ENCODE measurements at regions not wholly inside any gene's neighbourhood (a gene's known extent, or its start where the extent isn't known, plus 50 kb on each side); places are given as distances from the start of the nearest gene placed in this dataset.

DNA sequence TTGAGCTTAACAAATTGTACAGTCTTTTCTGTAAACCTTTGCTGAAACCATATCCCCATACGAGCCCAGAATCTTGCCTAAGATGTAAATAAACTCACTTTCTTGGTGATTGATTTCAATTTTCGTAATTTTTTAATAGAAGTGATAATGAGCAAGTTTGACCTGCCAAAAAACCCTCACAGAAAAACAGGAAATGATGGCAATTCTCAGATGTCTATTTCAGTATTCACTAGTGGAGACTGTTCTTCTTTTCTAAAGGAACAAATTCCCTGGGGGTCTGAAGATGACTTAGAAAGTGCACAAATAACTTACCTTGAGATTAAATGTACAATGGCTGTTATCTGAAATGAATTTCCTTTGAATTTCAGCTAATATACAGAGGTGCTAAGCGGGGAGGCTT, 116.5 kb upstream of the CMC1 start:
- TF ChIP-seq CHD4 (IDR thresholded peaks at IDR 0.05; ENCODE audit: insufficient read depth, insufficient replicate concordance, low read depth, low read length, poor library complexity, severe bottlenecking) (no peak), ZBTB7A (IDR thresholded peaks at IDR 0.05; ENCODE audit: borderline replicate concordance, control insufficient read depth, low read depth, low read length) (no peak), ADNP (tag; IDR thresholded peaks at IDR 0.05) (no peak), HDGF (IDR thresholded peaks at IDR 0.05) (no peak), POLR2AphosphoS5 (IDR thresholded peaks at IDR 0.05; ENCODE audit: control insufficient read depth, insufficient read depth, low read depth, low read length) (no peak), TEAD2 (tag; IDR thresholded peaks at IDR 0.05) (no peak), TOE1 (IDR thresholded peaks at IDR 0.05; ENCODE audit: borderline replicate concordance) (no peak), TOE1 (CRISPR knock-in tag; IDR thresholded peaks at IDR 0.05; ENCODE audit: borderline replicate concordance, low read depth) (no peak), HMG20B (CRISPR knock-in tag; IDR thresholded peaks at IDR 0.05) (no peak), NFE2L1 (tag; IDR thresholded peaks at IDR 0.05; ENCODE audit: borderline replicate concordance, low read depth) (no peak), MCM2 (IDR thresholded peaks at IDR 0.05; ENCODE audit: low read depth) (no peak)
- TF ChIP-seq, protein P1, sequence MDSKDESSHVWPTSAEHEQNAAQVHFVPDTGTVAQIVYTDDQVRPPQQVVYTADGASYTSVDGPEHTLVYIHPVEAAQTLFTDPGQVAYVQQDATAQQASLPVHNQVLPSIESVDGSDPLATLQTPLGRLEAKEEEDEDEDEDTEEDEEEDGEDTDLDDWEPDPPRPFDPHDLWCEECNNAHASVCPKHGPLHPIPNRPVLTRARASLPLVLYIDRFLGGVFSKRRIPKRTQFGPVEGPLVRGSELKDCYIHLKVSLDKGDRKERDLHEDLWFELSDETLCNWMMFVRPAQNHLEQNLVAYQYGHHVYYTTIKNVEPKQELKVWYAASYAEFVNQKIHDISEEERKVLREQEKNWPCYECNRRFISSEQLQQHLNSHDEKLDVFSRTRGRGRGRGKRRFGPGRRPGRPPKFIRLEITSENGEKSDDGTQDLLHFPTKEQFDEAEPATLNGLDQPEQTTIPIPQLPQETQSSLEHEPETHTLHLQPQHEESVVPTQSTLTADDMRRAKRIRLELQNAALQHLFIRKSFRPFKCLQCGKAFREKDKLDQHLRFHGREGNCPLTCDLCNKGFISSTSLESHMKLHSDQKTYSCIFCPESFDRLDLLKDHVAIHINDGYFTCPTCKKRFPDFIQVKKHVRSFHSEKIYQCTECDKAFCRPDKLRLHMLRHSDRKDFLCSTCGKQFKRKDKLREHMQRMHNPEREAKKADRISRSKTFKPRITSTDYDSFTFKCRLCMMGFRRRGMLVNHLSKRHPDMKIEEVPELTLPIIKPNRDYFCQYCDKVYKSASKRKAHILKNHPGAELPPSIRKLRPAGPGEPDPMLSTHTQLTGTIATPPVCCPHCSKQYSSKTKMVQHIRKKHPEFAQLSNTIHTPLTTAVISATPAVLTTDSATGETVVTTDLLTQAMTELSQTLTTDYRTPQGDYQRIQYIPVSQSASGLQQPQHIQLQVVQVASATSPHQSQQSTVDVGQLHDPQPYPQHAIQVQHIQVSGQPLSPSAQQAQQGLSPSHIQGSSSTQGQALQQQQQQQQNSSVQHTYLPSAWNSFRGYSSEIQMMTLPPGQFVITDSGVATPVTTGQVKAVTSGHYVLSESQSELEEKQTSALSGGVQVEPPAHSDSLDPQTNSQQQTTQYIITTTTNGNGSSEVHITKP (IDR thresholded peaks at IDR 0.05; ENCODE audit: partially characterized antibody) = no peak
- TF ChIP-seq, protein P2, sequence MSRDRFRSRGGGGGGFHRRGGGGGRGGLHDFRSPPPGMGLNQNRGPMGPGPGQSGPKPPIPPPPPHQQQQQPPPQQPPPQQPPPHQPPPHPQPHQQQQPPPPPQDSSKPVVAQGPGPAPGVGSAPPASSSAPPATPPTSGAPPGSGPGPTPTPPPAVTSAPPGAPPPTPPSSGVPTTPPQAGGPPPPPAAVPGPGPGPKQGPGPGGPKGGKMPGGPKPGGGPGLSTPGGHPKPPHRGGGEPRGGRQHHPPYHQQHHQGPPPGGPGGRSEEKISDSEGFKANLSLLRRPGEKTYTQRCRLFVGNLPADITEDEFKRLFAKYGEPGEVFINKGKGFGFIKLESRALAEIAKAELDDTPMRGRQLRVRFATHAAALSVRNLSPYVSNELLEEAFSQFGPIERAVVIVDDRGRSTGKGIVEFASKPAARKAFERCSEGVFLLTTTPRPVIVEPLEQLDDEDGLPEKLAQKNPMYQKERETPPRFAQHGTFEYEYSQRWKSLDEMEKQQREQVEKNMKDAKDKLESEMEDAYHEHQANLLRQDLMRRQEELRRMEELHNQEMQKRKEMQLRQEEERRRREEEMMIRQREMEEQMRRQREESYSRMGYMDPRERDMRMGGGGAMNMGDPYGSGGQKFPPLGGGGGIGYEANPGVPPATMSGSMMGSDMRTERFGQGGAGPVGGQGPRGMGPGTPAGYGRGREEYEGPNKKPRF (IDR thresholded peaks at IDR 0.05; ENCODE audit: low read depth, low read length) = no peak
- TF ChIP-seq, protein P3, sequence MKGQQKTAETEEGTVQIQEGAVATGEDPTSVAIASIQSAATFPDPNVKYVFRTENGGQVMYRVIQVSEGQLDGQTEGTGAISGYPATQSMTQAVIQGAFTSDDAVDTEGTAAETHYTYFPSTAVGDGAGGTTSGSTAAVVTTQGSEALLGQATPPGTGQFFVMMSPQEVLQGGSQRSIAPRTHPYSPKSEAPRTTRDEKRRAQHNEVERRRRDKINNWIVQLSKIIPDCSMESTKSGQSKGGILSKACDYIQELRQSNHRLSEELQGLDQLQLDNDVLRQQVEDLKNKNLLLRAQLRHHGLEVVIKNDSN (CRISPR knock-in tag; IDR thresholded peaks at IDR 0.05) = no peak
- TF ChIP-seq, protein P4, sequence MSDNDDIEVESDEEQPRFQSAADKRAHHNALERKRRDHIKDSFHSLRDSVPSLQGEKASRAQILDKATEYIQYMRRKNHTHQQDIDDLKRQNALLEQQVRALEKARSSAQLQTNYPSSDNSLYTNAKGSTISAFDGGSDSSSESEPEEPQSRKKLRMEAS (CRISPR knock-in tag; IDR thresholded peaks at IDR 0.05) = no peak

Measured in K562 (cell line).